ENCODE measurements at regions not wholly inside any gene's neighbourhood (a gene's known extent, or its start where the extent isn't known, plus 50 kb on each side); places are given as distances from the start of the nearest gene placed in this dataset.

DNA sequence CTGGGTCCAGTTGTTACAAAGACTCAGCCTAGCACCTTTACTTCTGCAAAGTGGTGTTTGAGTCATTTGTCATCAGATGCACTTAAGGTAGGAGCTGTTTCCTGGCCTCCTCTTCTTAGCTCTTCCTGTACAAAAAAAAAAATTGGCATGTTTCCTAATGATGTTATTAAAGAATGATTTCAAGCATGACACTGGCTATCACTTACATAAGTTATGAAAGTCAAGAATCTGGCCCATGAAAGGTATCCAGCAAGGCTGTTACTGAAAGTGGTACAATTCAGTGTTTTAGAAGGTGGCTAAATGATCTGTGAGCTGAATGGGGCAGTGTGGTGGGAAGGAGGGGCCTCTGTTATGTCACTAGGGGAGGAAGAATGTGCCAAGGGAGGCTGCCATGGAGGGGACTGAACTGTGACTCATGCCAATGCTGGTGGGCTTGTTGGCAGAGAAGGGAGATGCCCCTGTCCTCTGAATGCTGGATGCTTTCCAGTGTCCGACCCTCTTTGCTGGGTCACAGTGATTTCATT lies 175.1 kb upstream of the MAP1B start:
- Histone ChIP-seq H3K27ac (peak overlapping the region; percentile 40 to 68 (median 55)), H3K4me1 (peaks cover 0 to 19% of the 10 kb centered on the region in 2 donors), H3K9me3 (no peaks in the 10 kb centered on the region), H3K27me3 (no peaks in the 10 kb centered on the region), H3K4me3 (replicated peaks in 1 of 3) (no peak overlapping the region), H3K36me3 (no peaks in the 10 kb centered on the region)
- intact Hi-C loops (cut with DNase I): no loop called here
- peak; percentile 5 to 25 for DNase-seq
- TF ChIP-seq, protein P1, sequence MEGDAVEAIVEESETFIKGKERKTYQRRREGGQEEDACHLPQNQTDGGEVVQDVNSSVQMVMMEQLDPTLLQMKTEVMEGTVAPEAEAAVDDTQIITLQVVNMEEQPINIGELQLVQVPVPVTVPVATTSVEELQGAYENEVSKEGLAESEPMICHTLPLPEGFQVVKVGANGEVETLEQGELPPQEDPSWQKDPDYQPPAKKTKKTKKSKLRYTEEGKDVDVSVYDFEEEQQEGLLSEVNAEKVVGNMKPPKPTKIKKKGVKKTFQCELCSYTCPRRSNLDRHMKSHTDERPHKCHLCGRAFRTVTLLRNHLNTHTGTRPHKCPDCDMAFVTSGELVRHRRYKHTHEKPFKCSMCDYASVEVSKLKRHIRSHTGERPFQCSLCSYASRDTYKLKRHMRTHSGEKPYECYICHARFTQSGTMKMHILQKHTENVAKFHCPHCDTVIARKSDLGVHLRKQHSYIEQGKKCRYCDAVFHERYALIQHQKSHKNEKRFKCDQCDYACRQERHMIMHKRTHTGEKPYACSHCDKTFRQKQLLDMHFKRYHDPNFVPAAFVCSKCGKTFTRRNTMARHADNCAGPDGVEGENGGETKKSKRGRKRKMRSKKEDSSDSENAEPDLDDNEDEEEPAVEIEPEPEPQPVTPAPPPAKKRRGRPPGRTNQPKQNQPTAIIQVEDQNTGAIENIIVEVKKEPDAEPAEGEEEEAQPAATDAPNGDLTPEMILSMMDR (IDR thresholded peaks at IDR 0.05): no peak
- no peak for TF ChIP-seq POLR2A (IDR thresholded peaks at IDR 0.05)
- WGBS, 2 donors: 70 to 71% methylated on average over 1 of the region's 1 CpG

DNA sequence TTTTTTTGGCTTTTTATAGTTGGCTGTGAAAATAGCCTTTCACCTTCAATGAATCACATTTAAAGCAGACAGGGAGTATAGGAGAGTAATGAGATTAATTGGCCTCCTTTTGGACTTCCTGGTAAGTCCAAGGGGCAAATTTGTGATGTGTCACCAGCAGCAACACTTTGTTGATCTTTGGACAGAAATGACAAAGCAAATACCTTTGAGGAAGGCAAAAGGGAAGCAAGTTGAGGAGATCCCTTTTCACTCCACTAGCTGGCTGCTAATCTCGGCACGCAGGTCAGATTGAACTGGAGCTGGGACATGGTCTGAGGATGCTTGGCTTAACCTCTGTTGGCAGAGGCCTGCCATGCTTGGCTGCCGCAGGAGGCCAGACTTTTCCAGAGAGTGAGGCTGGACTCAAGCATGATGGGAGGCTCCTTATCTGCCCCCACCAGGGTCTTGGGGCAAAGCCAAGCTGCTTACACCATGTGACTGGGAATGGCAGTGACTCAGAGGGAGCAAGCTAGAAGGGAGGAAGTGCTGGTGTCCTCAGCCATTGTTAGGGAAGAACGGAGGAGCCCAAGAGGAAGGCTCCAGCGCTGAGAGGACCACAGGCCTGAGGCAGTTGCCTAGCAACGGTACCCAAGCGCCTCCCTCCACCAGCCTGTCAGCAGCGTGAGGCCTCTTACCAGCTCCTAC lies 174.5 kb upstream of the MAP1B start:
- DNase-seq: peak; percentile 36 to 57
- Histone ChIP-seq H3K4me3 (replicated peaks in 1 of 3) (no peak overlapping the region), H3K27me3 (no peaks in the 10 kb centered on the region), H3K9me3 (no peaks in the 10 kb centered on the region), H3K27ac (peak overlapping the region; percentile 40 to 68 (median 55)), H3K36me3 (no peaks in the 10 kb centered on the region), H3K4me1 (peaks cover 0 to 19% of the 10 kb centered on the region in 2 donors)
- TF ChIP-seq, protein P1 (IDR thresholded peaks at IDR 0.05): no peak
- TF ChIP-seq POLR2A (IDR thresholded peaks at IDR 0.05): no peak
- WGBS, 2 donors: 19 to 41% methylated on average over 8 of the region's 8 CpGs
- intact Hi-C loops (cut with DNase I): no loop called here

DNA sequence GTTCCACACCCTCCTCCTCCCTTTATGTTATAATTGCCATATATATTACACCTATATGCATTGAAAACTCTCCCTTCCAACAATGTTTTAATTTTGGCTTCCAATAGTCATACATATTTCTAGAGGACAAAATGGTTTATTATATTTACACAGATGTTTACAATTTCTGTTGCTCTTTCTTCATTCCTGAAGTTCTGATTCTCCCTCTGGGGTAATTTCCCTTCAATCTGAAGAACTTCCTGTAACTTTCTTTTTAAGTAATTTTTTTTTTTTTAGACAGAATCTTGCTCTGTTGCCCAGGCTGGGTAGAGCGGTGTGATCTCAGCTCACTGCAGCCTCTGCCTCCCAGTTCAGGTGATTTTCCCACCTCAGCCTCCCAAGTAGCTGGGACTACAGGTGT lies 173.0 kb upstream of the MAP1B start:
- intact Hi-C loops (cut with DNase I): no loop called here
- WGBS, 2 donors: 92 to 93% methylated on average over 1 of the region's 1 CpG

DNA sequence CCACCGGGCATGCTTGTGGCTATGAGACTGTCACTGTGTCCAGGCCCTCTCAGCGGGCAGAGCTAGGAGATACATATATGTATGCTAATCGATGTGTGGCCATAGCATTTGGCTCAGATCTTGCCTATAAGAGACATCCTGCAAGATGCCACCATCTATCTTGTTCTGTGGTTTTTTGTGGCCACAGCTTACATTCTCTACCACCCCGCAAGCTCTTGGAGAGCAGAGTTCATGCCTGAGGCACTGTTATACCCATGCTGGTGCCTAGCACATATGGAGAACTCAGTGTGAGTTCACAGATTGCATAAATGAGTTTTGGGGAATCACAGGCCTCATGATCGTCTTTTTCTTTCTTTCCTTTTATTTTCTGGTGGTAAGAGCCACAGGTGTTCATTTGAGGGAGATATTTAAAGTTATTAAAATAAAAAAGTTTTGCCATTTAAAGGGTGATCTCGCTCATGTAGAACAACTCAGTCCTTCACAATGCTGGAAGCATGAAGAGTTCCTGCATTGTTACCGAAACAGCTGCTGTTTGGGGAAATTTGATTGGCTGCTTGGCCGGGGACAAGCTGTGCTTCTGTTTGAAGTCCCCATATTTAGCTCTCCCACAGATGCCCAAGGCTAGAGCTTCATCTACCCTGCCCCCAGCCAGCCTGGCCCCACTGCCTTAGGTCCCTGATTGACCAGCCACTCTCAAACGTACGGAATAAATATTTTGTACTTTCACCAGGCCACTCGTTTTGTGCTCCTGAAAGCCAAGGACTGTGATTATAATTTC lies 169.2 kb upstream of the MAP1B start:
- TF ChIP-seq, protein P1 (IDR thresholded peaks at IDR 0.05): no peak
- TF ChIP-seq POLR2A (IDR thresholded peaks at IDR 0.05): no peak
- WGBS, 2 donors: 82 to 87% methylated on average over 11 of the region's 11 CpGs
- H3K9me3 ChIP-seq: no peaks in the 10 kb centered on the region
- no peaks in the 10 kb centered on the region for H3K36me3 ChIP-seq
- peaks cover 0 to 4% of the 10 kb centered on the region in 2 donors for H3K4me1 ChIP-seq
- no peak for DNase-seq
- intact Hi-C loops (cut with DNase I): no loop called here
- no peaks in the 10 kb centered on the region for H3K27me3 ChIP-seq
- H3K4me3 ChIP-seq (replicated peaks in 1 of 3): no peak overlapping the region
- no peak overlapping the region for H3K27ac ChIP-seq

More for the DNA sequence above, 173.0 kb upstream of the MAP1B start:
- Histone ChIP-seq H3K27ac (no peak overlapping the region), H3K36me3 (no peaks in the 10 kb centered on the region), H3K9me3 (no peaks in the 10 kb centered on the region), H3K27me3 (no peaks in the 10 kb centered on the region), H3K4me3 (replicated peaks in 1 of 3) (no peak overlapping the region), H3K4me1 (peaks cover 0 to 19% of the 10 kb centered on the region in 2 donors)
- TF ChIP-seq, protein P1 (IDR thresholded peaks at IDR 0.05): no peak
- TF ChIP-seq POLR2A (IDR thresholded peaks at IDR 0.05): no peak
- DNase-seq: no peak

DNA sequence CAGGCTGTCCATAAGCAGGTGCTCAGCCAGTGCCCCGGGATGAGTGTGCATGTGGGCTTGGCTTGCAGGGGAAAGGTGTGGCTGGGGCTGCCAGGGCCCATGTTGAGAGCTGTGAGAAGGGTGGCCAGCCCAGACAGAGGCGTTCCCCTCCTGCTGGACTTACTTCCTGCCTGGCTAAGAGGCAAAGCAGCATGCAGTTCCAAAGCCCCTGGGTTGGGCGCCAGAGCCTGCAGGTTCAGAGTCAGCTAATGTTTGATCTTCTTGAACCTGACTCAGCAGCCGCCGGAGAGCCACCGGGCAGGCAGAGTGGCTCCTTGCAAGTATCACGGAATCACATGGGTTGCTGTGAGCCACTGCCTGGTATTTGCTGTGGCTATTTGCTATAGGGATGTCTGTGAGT lies 168.4 kb upstream of the MAP1B start:
- H3K4me1 ChIP-seq: no peaks in the 10 kb centered on the region
- H3K4me3 ChIP-seq (replicated peaks in 1 of 3): no peak overlapping the region
- intact Hi-C loops (cut with DNase I): no loop called here
- H3K27me3 ChIP-seq: no peaks in the 10 kb centered on the region
- TF ChIP-seq, protein P1 (IDR thresholded peaks at IDR 0.05): no peak
- TF ChIP-seq POLR2A (IDR thresholded peaks at IDR 0.05): no peak
- WGBS, 2 donors: 41 to 50% methylated on average over 2 to 7 of the region's 7 CpGs
- H3K9me3 ChIP-seq: no peaks in the 10 kb centered on the region
- peak; percentile 11 to 22 for DNase-seq
- H3K36me3 ChIP-seq: no peaks in the 10 kb centered on the region
- H3K27ac ChIP-seq: no peak overlapping the region

Data from thyroid gland (tissue), 4 donors.